ENCODE measurements at regions not wholly inside any gene's neighbourhood (a gene's known extent, or its start where the extent isn't known, plus 50 kb on each side); places are given as distances from the start of the nearest gene placed in this dataset.

GRCh38 chr5:135654761-135655467, 76.1 kb upstream of the CXCL14 start:
- TF ChIP-seq POLR2AphosphoS5 (IDR thresholded peaks at IDR 0.05; ENCODE audit: borderline replicate concordance, low read depth, low read length): no peak
- no peak for TF ChIP-seq EZH2 (IDR thresholded peaks at IDR 0.05)
